Gastrocnemius medialis (tissue), 4 donors: ENCODE measurements at regions not wholly inside any gene's neighbourhood (a gene's known extent, or its start where the extent isn't known, plus 50 kb on each side); places are given as distances from the start of the nearest gene placed in this dataset.

Experiments
- CTCF ChIP-seq, 5 experiments: fragments of 450-650 bp in 3 of 5; fragments of 200-600 bp in 2 of 5; sonication (generic) in 2 of 5; IDR thresholded peaks in 4 of 5; conservative IDR thresholded peaks in 1 of 5; 1 replicate in 4 of 5; 2 replicates in 1 of 5; pipeline ENCODE4 v1.5.1; 2016 to 2019; ENCODE audit warnings: antibody characterized with exemption in 5 of 5, mild to moderate bottlenecking in 3 of 5, moderate library complexity in 3 of 5
- POLR2A ChIP-seq, 2 donors: fragments of 450-650 bp; IDR thresholded peaks; one replicate each; pipeline ENCODE4 v1.6.1; 2017; ENCODE audit warnings: antibody characterized with exemption in 2 of 2, mild to moderate bottlenecking in 2 of 2, moderate library complexity in 2 of 2

GRCh38 chr2:146068051-146068450 lies 1548.1 kb upstream of the ZEB2 start:
- TF ChIP-seq POLR2A (IDR thresholded peaks at IDR 0.05) (no peak), CTCF (IDR thresholded peaks at IDR 0.05 in 4 of 5, conservative IDR thresholded peaks at IDR 0.05 in 1 of 5) (no peak)
